ENCODE measurements at regions not wholly inside any gene's neighbourhood (a gene's known extent, or its start where the extent isn't known, plus 50 kb on each side); places are given as distances from the start of the nearest gene placed in this dataset.

- POLR2A ChIA-PET, result interaction anchor here (0.7 to 1.1 kb wide), 3 partner anchors 55 to 1675 kb away, joined by 3 to 6 read pairs (median 3); no protein-coding TSS in a partner anchor
- Histone ChIP-seq H3K79me2 (ENCODE audit: insufficient read depth, low read depth, low read length) (no peaks in the 10 kb centered on the region), H3K4me2 (ENCODE audit: low read length) (no peak overlapping the region), H3K9me3 (ENCODE audit: low read length) (no peaks in the 10 kb centered on the region), H3K36me3 (ENCODE audit: insufficient read depth, low read length) (no peaks in the 10 kb centered on the region), H3K4me3 (ENCODE audit: low read depth, low read length, poor library complexity, severe bottlenecking) (no peak overlapping the region), H3K27ac (ENCODE audit: low read depth, low read length, poor library complexity, severe bottlenecking) (no peak overlapping the region), H4K20me1 (ENCODE audit: insufficient read depth, low read length) (no peaks in the 10 kb centered on the region), H3K4me1 (ENCODE audit: insufficient read depth, low read length, poor library complexity, severe bottlenecking) (no peaks in the 10 kb centered on the region), H3K9me2 (ENCODE audit: insufficient read depth, low read length) (no peaks in the 10 kb centered on the region), H2AFZ (ENCODE audit: low read length) (no peak overlapping the region)
- no TSS peak for BruUV-seq (replicated peaks)
- TF ChIP-seq EZH2phosphoT487 (IDR thresholded peaks at IDR 0.05; ENCODE audit: borderline replicate concordance, low read depth, low read length), result no peak
- TF ChIP-seq CTCF (conservative IDR thresholded peaks at IDR 0.05; ENCODE audit: low read length), result no peak
- DNase-seq (ENCODE audit: low spot score), result no peak
- intact Hi-C loops (cut with micrococcal nuclease; ENCODE audit: unreplicated experiment), result no loop called here
- CTCF ChIA-PET (ENCODE audit: unreplicated experiment), result no interaction called here
Measured at GRCh38 chr9:1386420-1386819, 336.3 kb downstream of the DMRT2 start.

DNA sequence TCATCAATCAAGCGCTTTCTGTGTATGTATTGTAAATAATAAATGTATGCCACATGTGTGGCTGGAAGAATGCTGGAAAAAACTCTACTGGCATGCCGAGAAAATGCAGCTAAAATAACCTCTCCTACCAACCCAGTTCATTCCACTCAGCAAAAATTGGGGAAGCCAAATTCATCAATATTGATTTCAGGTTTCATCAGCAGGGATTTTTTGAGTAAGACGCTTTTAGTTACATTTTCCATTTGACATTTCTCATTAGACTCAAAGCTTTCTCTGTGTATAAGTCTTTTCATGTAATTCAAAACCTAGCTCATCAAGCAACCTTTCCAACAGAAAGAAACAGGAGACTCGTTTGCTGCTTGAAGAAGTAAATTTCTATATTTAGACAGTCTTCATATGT is 338.1 kb downstream of the DMRT2 start:
- TF ChIP-seq EZH2phosphoT487 (IDR thresholded peaks at IDR 0.05; ENCODE audit: borderline replicate concordance, low read depth, low read length), result no peak
- TF ChIP-seq CTCF (conservative IDR thresholded peaks at IDR 0.05; ENCODE audit: low read length), result no peak

DNA sequence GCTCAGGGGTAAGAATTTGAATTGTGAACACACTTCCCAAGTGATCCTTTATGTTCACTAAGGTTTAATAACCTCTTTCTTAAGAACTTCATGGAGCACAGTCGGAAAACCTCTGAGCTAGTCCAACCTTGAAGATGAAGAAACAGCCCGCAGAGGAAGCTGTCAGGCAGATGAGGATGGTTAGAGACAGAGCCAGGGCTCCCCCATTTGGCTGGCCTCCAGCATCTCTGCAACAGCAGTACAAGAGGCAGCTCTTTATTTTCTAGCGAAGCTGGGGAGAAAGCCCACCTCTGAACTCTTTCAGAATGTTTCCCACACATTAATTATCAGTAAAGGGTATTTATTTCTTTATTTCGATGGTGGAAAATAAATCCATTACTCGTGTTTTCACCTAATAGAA is 350.8 kb downstream of the DMRT2 start:
- ChIA-PET POLR2A (no interaction called here), CTCF (ENCODE audit: unreplicated experiment) (no interaction called here)
- no peaks in the 10 kb centered on the region for H4K20me1 ChIP-seq (ENCODE audit: insufficient read depth, low read length)
- BruUV-seq (replicated peaks), result no TSS peak
- H3K79me2 ChIP-seq (ENCODE audit: insufficient read depth, low read depth, low read length), result no peaks in the 10 kb centered on the region
- H2AFZ ChIP-seq (ENCODE audit: low read length), result no peak overlapping the region
- intact Hi-C loops (cut with micrococcal nuclease; ENCODE audit: unreplicated experiment), result no loop called here
- H3K4me3 ChIP-seq (ENCODE audit: low read depth, low read length, poor library complexity, severe bottlenecking), result no peak overlapping the region
- DNase-seq (ENCODE audit: low spot score), result no peak
- no peaks in the 10 kb centered on the region for H3K4me1 ChIP-seq (ENCODE audit: insufficient read depth, low read length, poor library complexity, severe bottlenecking)
- H3K36me3 ChIP-seq (ENCODE audit: insufficient read depth, low read length), result no peaks in the 10 kb centered on the region
- H3K9me2 ChIP-seq (ENCODE audit: insufficient read depth, low read length), result no peaks in the 10 kb centered on the region
- H3K27ac ChIP-seq (ENCODE audit: low read depth, low read length, poor library complexity, severe bottlenecking), result no peak overlapping the region
- no peak overlapping the region for H3K4me2 ChIP-seq (ENCODE audit: low read length)
- H3K9me3 ChIP-seq (ENCODE audit: low read length), result no peaks in the 10 kb centered on the region
- TF ChIP-seq CTCF (conservative IDR thresholded peaks at IDR 0.05; ENCODE audit: low read length), result 0 out of 2 replicates have a peak, but pooled peaks have one; percentile 13
- no peak for TF ChIP-seq EZH2phosphoT487 (IDR thresholded peaks at IDR 0.05; ENCODE audit: borderline replicate concordance, low read depth, low read length)

More for the DNA sequence above, 338.1 kb downstream of the DMRT2 start:
- no peak overlapping the region for H2AFZ ChIP-seq (ENCODE audit: low read length)
- H3K36me3 ChIP-seq (ENCODE audit: insufficient read depth, low read length), result no peaks in the 10 kb centered on the region
- H3K27ac ChIP-seq (ENCODE audit: low read depth, low read length, poor library complexity, severe bottlenecking), result no peak overlapping the region
- H3K9me2 ChIP-seq (ENCODE audit: insufficient read depth, low read length), result no peaks in the 10 kb centered on the region
- DNase-seq (ENCODE audit: low spot score), result no peak
- BruUV-seq (replicated peaks), result no TSS peak
- POLR2A ChIA-PET, result no interaction called here
- no peaks in the 10 kb centered on the region for H3K79me2 ChIP-seq (ENCODE audit: insufficient read depth, low read depth, low read length)
- H3K4me1 ChIP-seq (ENCODE audit: insufficient read depth, low read length, poor library complexity, severe bottlenecking), result no peaks in the 10 kb centered on the region
- no peaks in the 10 kb centered on the region for H4K20me1 ChIP-seq (ENCODE audit: insufficient read depth, low read length)
- CTCF ChIA-PET (ENCODE audit: unreplicated experiment), result no interaction called here
- no peak overlapping the region for H3K4me2 ChIP-seq (ENCODE audit: low read length)
- no peaks in the 10 kb centered on the region for H3K9me3 ChIP-seq (ENCODE audit: low read length)
- intact Hi-C loops (cut with micrococcal nuclease; ENCODE audit: unreplicated experiment), result no loop called here
- H3K4me3 ChIP-seq (ENCODE audit: low read depth, low read length, poor library complexity, severe bottlenecking), result no peak overlapping the region

All from OCI-LY7 (cell line).